ENCODE measurements at regions not wholly inside any gene's neighbourhood (a gene's known extent, or its start where the extent isn't known, plus 50 kb on each side); places are given as distances from the start of the nearest gene placed in this dataset.

- TF ChIP-seq PBX3 (IDR thresholded peaks at IDR 0.05) (no peak), ELK1 (IDR thresholded peaks at IDR 0.05; ENCODE audit: low read depth, low read length) (no peak), RAD21 (conservative IDR thresholded peaks at IDR 0.05 in 1 of 2, IDR thresholded peaks at IDR 0.05 in 1 of 2) (peak; percentile 82 to 86)
These were observed 82.9 kb downstream of the OR13H1 start for GRCh38 chrX:131626681-131627296.

Measured in A549 (cell line).